ENCODE measurements at regions not wholly inside any gene's neighbourhood (a gene's known extent, or its start where the extent isn't known, plus 50 kb on each side); places are given as distances from the start of the nearest gene placed in this dataset.

- TF ChIP-seq ZNF121 (CRISPR knock-in tag; IDR thresholded peaks at IDR 0.05) = no peak
- TF ChIP-seq, protein P1, sequence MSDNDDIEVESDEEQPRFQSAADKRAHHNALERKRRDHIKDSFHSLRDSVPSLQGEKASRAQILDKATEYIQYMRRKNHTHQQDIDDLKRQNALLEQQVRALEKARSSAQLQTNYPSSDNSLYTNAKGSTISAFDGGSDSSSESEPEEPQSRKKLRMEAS (CRISPR knock-in tag; IDR thresholded peaks at IDR 0.05) = no peak
- TF ChIP-seq, protein P2, sequence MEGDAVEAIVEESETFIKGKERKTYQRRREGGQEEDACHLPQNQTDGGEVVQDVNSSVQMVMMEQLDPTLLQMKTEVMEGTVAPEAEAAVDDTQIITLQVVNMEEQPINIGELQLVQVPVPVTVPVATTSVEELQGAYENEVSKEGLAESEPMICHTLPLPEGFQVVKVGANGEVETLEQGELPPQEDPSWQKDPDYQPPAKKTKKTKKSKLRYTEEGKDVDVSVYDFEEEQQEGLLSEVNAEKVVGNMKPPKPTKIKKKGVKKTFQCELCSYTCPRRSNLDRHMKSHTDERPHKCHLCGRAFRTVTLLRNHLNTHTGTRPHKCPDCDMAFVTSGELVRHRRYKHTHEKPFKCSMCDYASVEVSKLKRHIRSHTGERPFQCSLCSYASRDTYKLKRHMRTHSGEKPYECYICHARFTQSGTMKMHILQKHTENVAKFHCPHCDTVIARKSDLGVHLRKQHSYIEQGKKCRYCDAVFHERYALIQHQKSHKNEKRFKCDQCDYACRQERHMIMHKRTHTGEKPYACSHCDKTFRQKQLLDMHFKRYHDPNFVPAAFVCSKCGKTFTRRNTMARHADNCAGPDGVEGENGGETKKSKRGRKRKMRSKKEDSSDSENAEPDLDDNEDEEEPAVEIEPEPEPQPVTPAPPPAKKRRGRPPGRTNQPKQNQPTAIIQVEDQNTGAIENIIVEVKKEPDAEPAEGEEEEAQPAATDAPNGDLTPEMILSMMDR (IDR thresholded peaks at IDR 0.05) = no peak
Observed at GRCh38 chr3:177567833-177568232, 370.6 kb upstream of the TBL1XR1 start.
